K562 (cell line): ENCODE measurements at regions not wholly inside any gene's neighbourhood (a gene's known extent, or its start where the extent isn't known, plus 50 kb on each side); places are given as distances from the start of the nearest gene placed in this dataset.

Experiments
- ATAC-seq: fragments of 200-7000 bp; cut with Tn5 transposase; 3 replicates; pipeline ENCODE4 v1.9.1; 2020; ENCODE audit warnings: moderate library complexity
- BruUV-seq: library from RNA; stranded (reverse); fragments of 400-500 nt; replicated peaks from 2 replicates; lab custom pipeline; 2021; lab: Mats Ljungman, UMichigan
- CTCF ChIA-PET: fragments of 300-600 bp; formaldehyde crosslinking; extraction: SDS; loops from one replicate; lab custom pipeline; 2021; ENCODE audit warnings: low intra/inter-chr PET ratio; lab: Yijun Ruan, JAX
- POLR2A ChIA-PET: fragments of 300-600, 350-650 bp; sonication (Branson Sonifier 250); formaldehyde crosslinking; extraction: SDS; loops from one replicate; lab custom pipeline; 2021; ENCODE audit warnings: antibody characterized with exemption, inconsistent platforms; lab: Yijun Ruan, JAX
- DNase-seq, 4 experiments: peaks; one replicate each; pipeline versions ENCODE4 v3.0.0 to v3.0.0-alpha.2; 2011 to 2018; ENCODE audit warnings: low spot score in 3 of 4, mixed read lengths in 3 of 4; ENCODE audit errors: extremely low read depth in 1 of 4
- FAIRE-seq: peaks from 2 replicates; lab custom pipeline; 2011; peaks lifted over from hg19 to GRCh38; lab: Jason Lieb, UNC
- H2AFZ ChIP-seq: 2 replicates; pipeline ENCODE4 v1.6.0; 2011; ENCODE audit warnings: low read depth, low read length, control low read depth, inconsistent platforms
- H3K27ac ChIP-seq: fragments of 200-600 bp; 3 replicates; pipeline ENCODE4 v1.8.0; 2011; ENCODE audit warnings: low read depth, mild to moderate bottlenecking, control low read depth, inconsistent platforms, low read length, moderate library complexity, mixed read lengths; ENCODE audit errors: extremely low read depth
- H3K27me3 ChIP-seq, 2 experiments: fragments of 300-600 bp in 1 of 2; 2 replicates in 1 of 2; 3 replicates in 1 of 2; pipeline versions ENCODE4 v1.6.0 to v1.8.0; 2011; ENCODE audit warnings: inconsistent platforms in 2 of 2, low read length in 2 of 2, mild to moderate bottlenecking in 1 of 2, mixed read lengths in 1 of 2, moderate library complexity in 1 of 2; ENCODE audit not compliant: control insufficient read depth in 2 of 2, insufficient read depth in 2 of 2
- H3K36me3 ChIP-seq: fragments of 300-600 bp; 3 replicates; pipeline ENCODE4 v1.8.0; 2011; ENCODE audit warnings: mild to moderate bottlenecking, low read length, inconsistent platforms; ENCODE audit not compliant: control insufficient read depth, insufficient read depth
- H3K4me1 ChIP-seq, 2 experiments: fragments of 200-600 bp in 1 of 2; replicated peaks in 1 of 2; 2 replicates in 1 of 2; 3 replicates in 1 of 2; pipeline versions ENCODE4 v1.5.1 to v1.8.0; 2011; ENCODE audit warnings: inconsistent platforms in 2 of 2, low read length in 2 of 2, mild to moderate bottlenecking in 1 of 2, mixed read lengths in 1 of 2, moderate library complexity in 1 of 2; ENCODE audit not compliant: control insufficient read depth in 2 of 2, insufficient read depth in 2 of 2
- H3K4me2 ChIP-seq: 2 replicates; pipeline ENCODE4 v1.6.1; 2011; ENCODE audit warnings: low read length, control low read depth, inconsistent platforms, mixed read lengths; ENCODE audit not compliant: insufficient read depth
- H3K4me3 ChIP-seq: fragments of 200-600 bp; sonication (generic), shearing (Covaris generic); 2 replicates; pipeline ENCODE4 v1.5.1; 2016; ENCODE audit warnings: control low read depth, inconsistent platforms
- H3K79me2 ChIP-seq: fragments of 200-600 bp; 3 replicates; pipeline ENCODE4 v1.8.0; 2011; ENCODE audit warnings: low read length, inconsistent platforms; ENCODE audit not compliant: control insufficient read depth, insufficient read depth
- H3K9ac ChIP-seq, 2 experiments: 2 replicates each; pipeline versions ENCODE4 v1.6.0 to v1.6.1; 2011; ENCODE audit warnings: low read depth in 2 of 2, low read length in 2 of 2, control low read depth in 1 of 2, inconsistent platforms in 1 of 2, mild to moderate bottlenecking in 1 of 2, mixed read lengths in 1 of 2; ENCODE audit not compliant: insufficient read depth in 1 of 2
- H3K9me1 ChIP-seq: one replicate; pipeline ENCODE4 v1.6.0; 2011; ENCODE audit warnings: inconsistent platforms, mild to moderate bottlenecking, low read length, moderate library complexity; ENCODE audit not compliant: control insufficient read depth, insufficient read depth
- H3K9me3 ChIP-seq: replicated peaks from 2 replicates; pipeline ENCODE4 v1.5.1; 2011; ENCODE audit warnings: low read depth, low read length, inconsistent platforms; ENCODE audit not compliant: control insufficient read depth, insufficient read depth
- H4K20me1 ChIP-seq: replicated peaks from 2 replicates; pipeline ENCODE4 v1.6.1; 2011; ENCODE audit warnings: low read length, inconsistent platforms, mixed read lengths; ENCODE audit not compliant: control insufficient read depth, insufficient read depth
- BDP1 ChIP-seq: IDR thresholded peaks from 3 replicates; pipeline ENCODE4 v1.6.1; 2011; ENCODE audit not compliant: insufficient read length, insufficient read depth
- CHD2 ChIP-seq: IDR thresholded peaks from 2 replicates; pipeline ENCODE4 v1.6.1; 2011; ENCODE audit warnings: low read depth, low read length
- CREM ChIP-seq: IDR thresholded peaks from 2 replicates; pipeline ENCODE4 v1.6.1; 2014; ENCODE audit warnings: antibody characterized with exemption, low read depth
- ESRRA ChIP-seq: fragments of 450-650 bp; IDR thresholded peaks from 2 replicates; pipeline ENCODE4 v1.6.1; 2014; ENCODE audit warnings: low read depth, mild to moderate bottlenecking, moderate library complexity, borderline replicate concordance
- EWSR1 ChIP-seq: fragments of 450-650 bp; IDR thresholded peaks from 2 replicates; pipeline ENCODE4 v1.6.1; 2018; ENCODE audit warnings: borderline replicate concordance, mild to moderate bottlenecking, low read depth, moderate library complexity; ENCODE audit not compliant: partially characterized antibody
- HNRNPH1 ChIP-seq: fragments of 200-400 bp; formaldehyde crosslinking; optimal IDR thresholded peaks from 2 replicates; pipeline ENCODE3; 2017; ENCODE audit warnings: low read depth, mild to moderate bottlenecking, low read length, moderate library complexity
- JUN ChIP-seq, 2 experiments: sonication (generic) in 1 of 2; formaldehyde crosslinking in 1 of 2; IDR thresholded peaks; 2 replicates each; pipeline versions ENCODE4 v1.6.1 to v1.8.0; 2012 to 2022; ENCODE audit warnings: borderline replicate concordance in 2 of 2, mild to moderate bottlenecking in 2 of 2, improper control_type of control experiment in 1 of 2, low read depth in 1 of 2, low read length in 1 of 2, missing genetic modification reagents in 1 of 2
- NONO ChIP-seq, 2 experiments: fragments of 200-400 bp in 1 of 2; fragments of 450-650 bp in 1 of 2; formaldehyde crosslinking in 1 of 2; IDR thresholded peaks; 2 replicates each; pipeline ENCODE4 v1.6.1; 2017; ENCODE audit warnings: low read depth in 2 of 2, mild to moderate bottlenecking in 2 of 2, moderate library complexity in 2 of 2, low read length in 1 of 2
- SMAD2 ChIP-seq: fragments of 150-350 bp; IDR thresholded peaks from 2 replicates; pipeline ENCODE4 v1.6.1; 2014; ENCODE audit warnings: low read depth, mild to moderate bottlenecking, low read length
- TAF9B ChIP-seq: fragments of 450-650 bp; IDR thresholded peaks from 2 replicates; pipeline ENCODE4 v1.6.1; 2018; ENCODE audit warnings: mild to moderate bottlenecking; ENCODE audit not compliant: partially characterized antibody
- TBL1XR1 ChIP-seq, 2 experiments: IDR thresholded peaks; 2 replicates each; pipeline ENCODE4 v1.6.1; 2012; ENCODE audit warnings: improper control_type of control experiment in 2 of 2, low read length in 2 of 2, mild to moderate bottlenecking in 1 of 2
- XRCC4 ChIP-seq: IDR thresholded peaks from one replicate; pipeline ENCODE4 v1.6.1; 2011; ENCODE audit not compliant: insufficient read depth, insufficient read length; ENCODE audit errors: extremely low read depth
- ZC3H11A ChIP-seq: IDR thresholded peaks from 2 replicates; pipeline ENCODE4 v1.6.1; 2012; ENCODE audit warnings: low read depth, low read length, improper control_type of control experiment
- WGBS: fragments of 100-300 bp; shearing (Covaris generic); methylation state at CpG from one replicate; pipeline ENCODE4 v1.1.6; 2016; ENCODE audit warnings: low coverage, mixed read lengths; ENCODE audit not compliant: insufficient coverage; ENCODE audit errors: missing lambda C conversion rate; 5-methylcytosine and 5-hydroxymethylcytosine counted together
- in situ Hi-C: fragments of 300-500 bp; cut with MboI; formaldehyde crosslinking; loops from 4 replicates; pipeline ENCODE4 v1.15.0; 2018; ENCODE audit warnings: inconsistent platforms, mixed read lengths
- intact Hi-C: fragments of 100-400 bp; cut with micrococcal nuclease; formaldehyde crosslinking; loops from 2 replicates; pipeline ENCODE4 v1.14.2; 2022
- TF ChIP-seq, protein P1 (sequence below): fragments of 250-450 bp; sonication (Bioruptor Pico); IDR thresholded peaks from 2 replicates; pipeline ENCODE4 v1.8.0; 2022; ENCODE audit warnings: inconsistent platforms, mild to moderate bottlenecking, moderate library complexity, borderline replicate concordance

DNA sequence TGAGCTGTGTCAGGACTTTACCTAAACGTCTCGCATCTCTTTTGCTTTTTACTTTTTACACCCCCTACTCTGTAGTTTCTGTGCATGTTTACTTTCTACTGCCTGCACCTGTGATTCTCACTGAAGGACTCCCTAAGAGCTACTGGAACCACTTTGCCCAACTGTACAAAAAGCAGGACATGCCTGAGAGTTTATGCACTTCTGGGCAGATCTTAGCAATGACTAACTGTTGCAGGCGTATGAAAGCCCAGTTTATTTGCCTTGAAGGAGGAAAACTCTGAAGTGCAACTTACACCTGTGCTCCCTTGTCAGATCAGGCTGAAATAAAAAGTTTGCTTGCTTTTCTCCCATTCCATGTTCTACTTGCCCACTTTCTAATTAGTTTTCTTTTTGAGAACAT, 467.0 kb upstream of the USP24 start:
- POLR2A ChIA-PET = no interaction called here
- WGBS = 0% methylated on average over 3 of the region's 3 CpGs
- CTCF ChIA-PET = no interaction called here
- Histone ChIP-seq H3K79me2 (no peaks in the 10 kb centered on the region), H2AFZ (no peak overlapping the region), H3K9me1 (no peaks in the 10 kb centered on the region), H3K36me3 (no peaks in the 10 kb centered on the region), H3K4me2 (no peak overlapping the region), H3K27me3 (no peaks in the 10 kb centered on the region), H3K9me3 (no peaks in the 10 kb centered on the region), H4K20me1 (no peaks in the 10 kb centered on the region), H3K27ac (no peak overlapping the region), H3K4me3 (no peak overlapping the region), H3K4me1 (no peaks in the 10 kb centered on the region), H3K9ac (no peak overlapping the region)
- ATAC-seq = no peak
- intact Hi-C loops = no loop called here
- no peak for FAIRE-seq
- TF ChIP-seq CREM (no peak), TBL1XR1 (IDR thresholded peaks at IDR 0.05; ENCODE audit: low read length in 2 of 2) (no peak), SMAD2 (no peak), TAF9B (no peak), ZC3H11A (no peak), BDP1 (no peak), HNRNPH1 (no peak), JUN (IDR thresholded peaks at IDR 0.05; ENCODE audit: borderline replicate concordance, low read depth, low read length) (no peak), JUN (CRISPR knock-in tag; IDR thresholded peaks at IDR 0.05; ENCODE audit: borderline replicate concordance) (no peak), CHD2 (no peak), XRCC4 (no peak), NONO (IDR thresholded peaks at IDR 0.05; ENCODE audit: low read depth in 2 of 2, low read length in 1 of 2) (no peak), EWSR1 (no peak), ESRRA (no peak)
- TF ChIP-seq, protein P1, sequence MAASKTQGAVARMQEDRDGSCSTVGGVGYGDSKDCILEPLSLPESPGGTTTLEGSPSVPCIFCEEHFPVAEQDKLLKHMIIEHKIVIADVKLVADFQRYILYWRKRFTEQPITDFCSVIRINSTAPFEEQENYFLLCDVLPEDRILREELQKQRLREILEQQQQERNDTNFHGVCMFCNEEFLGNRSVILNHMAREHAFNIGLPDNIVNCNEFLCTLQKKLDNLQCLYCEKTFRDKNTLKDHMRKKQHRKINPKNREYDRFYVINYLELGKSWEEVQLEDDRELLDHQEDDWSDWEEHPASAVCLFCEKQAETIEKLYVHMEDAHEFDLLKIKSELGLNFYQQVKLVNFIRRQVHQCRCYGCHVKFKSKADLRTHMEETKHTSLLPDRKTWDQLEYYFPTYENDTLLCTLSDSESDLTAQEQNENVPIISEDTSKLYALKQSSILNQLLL (CRISPR knock-in tag) = no peak
- no peak for DNase-seq
- in situ Hi-C loops = no loop called here
- no TSS peak for BruUV-seq
